HFF-Myc (cell line): ENCODE measurements at regions not wholly inside any gene's neighbourhood (a gene's known extent, or its start where the extent isn't known, plus 50 kb on each side); places are given as distances from the start of the nearest gene placed in this dataset.

Source experiments
- DNase-seq: peaks from one replicate; pipeline ENCODE4 v3.0.0-alpha.2; 2011; ENCODE audit warnings: low read depth; ENCODE audit errors: extremely low read depth
- H3K4me3 ChIP-seq: replicated peaks from 2 replicates; pipeline ENCODE4 v1.5.1; 2011; ENCODE audit warnings: low read depth, mild to moderate bottlenecking, control low read depth, low read length
- TF ChIP-seq, protein P1 (sequence below): IDR thresholded peaks from 2 replicates; pipeline ENCODE4 v1.5.1; 2012; ENCODE audit warnings: mild to moderate bottlenecking, low read depth, low read length, control low read depth; ENCODE audit errors: missing control alignments

DNA sequence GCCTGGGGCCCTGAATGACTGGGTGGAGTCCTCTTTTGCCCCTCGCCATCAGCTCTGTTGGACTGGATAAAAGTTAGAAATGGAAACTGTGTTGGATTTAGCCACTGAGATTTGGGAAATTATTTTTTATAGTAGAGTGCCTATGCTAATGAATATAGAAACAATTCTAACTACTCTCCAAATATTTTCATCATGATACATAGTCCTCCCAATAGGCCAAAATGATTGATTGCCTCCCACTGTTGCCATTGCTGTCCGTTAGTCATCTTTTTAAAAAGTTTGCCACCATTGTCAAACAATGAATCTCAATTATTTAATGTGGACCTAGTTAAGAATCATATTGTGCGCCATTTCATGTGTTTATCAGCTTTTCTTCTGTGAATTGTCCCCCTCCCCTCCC, 417.0 kb downstream of the GALR1 start:
- TF ChIP-seq, protein P1, sequence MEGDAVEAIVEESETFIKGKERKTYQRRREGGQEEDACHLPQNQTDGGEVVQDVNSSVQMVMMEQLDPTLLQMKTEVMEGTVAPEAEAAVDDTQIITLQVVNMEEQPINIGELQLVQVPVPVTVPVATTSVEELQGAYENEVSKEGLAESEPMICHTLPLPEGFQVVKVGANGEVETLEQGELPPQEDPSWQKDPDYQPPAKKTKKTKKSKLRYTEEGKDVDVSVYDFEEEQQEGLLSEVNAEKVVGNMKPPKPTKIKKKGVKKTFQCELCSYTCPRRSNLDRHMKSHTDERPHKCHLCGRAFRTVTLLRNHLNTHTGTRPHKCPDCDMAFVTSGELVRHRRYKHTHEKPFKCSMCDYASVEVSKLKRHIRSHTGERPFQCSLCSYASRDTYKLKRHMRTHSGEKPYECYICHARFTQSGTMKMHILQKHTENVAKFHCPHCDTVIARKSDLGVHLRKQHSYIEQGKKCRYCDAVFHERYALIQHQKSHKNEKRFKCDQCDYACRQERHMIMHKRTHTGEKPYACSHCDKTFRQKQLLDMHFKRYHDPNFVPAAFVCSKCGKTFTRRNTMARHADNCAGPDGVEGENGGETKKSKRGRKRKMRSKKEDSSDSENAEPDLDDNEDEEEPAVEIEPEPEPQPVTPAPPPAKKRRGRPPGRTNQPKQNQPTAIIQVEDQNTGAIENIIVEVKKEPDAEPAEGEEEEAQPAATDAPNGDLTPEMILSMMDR, result no peak
- no peak for DNase-seq
- H3K4me3 ChIP-seq, result no peak overlapping the region

DNA sequence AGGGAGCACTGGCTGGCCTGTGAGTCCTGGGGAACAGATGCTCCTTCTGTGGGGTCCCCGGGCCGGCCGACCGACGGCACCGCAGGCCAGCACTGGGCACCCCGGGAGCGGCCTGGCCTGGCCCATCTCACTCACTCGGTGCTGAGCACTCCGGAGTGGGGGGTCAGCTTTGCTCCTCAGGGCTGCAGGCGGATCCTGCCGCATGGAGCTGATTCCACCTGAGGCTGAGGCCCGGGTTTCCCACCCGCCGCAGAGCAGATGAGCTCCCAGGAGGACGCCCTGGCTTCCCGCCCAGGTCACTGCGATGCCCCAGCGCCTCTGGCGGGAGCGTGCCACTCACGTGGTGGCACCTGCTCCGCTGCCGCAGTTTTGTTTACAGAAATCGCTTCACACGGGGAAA, 418.6 kb downstream of the GALR1 start:
- H3K4me3 ChIP-seq, result no peak overlapping the region
- TF ChIP-seq, protein P1, result no peak
- no peak for DNase-seq

DNA sequence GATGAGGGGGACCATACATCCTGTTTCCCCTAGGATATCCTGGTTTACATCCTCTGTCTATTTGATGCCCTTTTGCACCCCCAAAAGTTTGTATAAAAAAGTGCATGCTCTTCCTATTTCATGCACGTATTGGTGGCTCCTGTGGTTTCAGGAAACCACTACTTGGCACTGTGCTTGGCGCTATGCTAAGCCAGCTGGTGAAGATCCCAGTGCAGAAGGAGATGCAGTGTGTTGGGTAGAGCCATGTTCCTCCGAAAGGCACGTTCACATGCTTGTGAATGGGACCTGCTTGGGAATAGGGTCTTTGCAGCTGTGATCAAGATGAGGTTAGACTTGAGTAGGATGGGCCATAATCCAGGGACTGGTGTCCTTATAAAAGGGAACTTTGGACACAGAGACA, 419.7 kb downstream of the GALR1 start:
- TF ChIP-seq, protein P1, result no peak
- no peak for DNase-seq
- H3K4me3 ChIP-seq, result no peak overlapping the region

DNA sequence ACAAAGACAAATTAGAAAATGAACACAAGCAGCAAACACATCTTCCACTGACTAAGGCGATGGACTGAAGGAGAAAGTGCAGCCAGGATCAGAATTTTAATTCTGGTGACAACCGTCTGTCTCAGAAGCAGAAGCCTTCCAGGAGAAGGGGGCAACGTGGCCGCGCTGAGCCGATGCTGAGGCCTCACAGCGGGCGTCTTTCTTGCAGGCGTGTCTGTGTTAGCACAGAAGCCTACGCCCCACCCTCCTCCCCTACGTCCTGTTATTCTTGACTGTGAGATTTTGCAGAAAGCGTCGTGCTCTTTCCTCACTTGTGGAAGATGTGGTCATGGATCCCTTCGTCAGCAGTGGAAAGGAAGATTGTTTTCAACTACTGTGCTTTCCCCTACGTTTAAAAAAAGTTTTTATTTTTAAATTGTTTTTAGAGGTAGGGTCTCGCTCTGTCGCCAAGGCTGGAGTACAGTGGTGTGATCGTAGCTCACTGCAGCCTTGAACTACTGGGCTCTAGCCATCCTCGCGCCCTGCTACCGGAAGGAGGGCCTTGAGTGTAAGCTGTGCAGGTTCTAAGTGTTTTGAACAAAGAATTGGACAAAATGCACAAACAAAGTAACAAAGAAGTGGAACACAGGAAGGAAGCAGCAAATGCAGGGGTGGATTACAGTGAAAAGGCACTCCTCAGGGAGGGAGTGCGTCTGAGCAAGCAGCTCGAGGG, 422.0 kb downstream of the GALR1 start:
- H3K4me3 ChIP-seq, result no peak overlapping the region
- DNase-seq, result no peak
- TF ChIP-seq, protein P1, result no peak

DNA sequence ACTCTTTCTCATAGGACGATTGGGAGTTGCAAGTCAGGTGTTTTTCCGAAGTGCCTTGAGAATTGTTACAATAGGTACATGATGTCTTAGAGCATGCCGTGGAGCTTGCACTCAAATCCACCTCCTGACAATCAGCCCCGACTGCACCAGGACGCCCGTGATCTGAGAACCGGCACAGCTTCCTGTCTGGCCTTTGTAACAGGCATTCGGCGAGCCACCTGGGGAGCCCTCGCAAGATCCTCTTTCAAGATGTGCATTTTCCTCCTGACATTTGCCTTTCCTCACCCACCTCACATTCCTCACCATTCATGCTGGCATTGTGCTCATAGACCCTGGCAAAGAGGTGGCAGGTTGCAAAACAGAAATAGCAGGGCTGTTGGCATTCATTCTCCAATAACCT, 427.3 kb downstream of the GALR1 start:
- H3K4me3 ChIP-seq, result no peak overlapping the region
- DNase-seq, result no peak
- TF ChIP-seq, protein P1, result no peak

DNA sequence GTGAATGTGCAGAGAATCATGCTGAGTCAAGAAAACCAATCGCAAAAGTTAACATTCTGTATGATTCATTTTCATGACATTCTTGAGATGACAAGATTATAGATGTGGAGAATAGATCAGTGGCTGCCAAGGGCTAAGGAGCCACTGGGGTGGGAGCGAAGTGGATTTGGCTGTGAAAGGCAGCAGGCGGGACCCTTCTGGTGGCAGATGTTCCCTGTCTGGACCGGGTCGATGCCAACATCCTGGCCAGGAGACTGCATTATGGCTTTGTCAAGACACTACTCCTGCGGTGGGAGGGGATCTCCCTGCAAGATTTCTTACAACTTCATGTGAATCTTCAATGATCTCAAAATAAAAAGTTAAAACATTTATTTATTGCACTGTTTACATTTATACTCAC, 427.9 kb downstream of the GALR1 start:
- no peak overlapping the region for H3K4me3 ChIP-seq
- no peak for DNase-seq
- TF ChIP-seq, protein P1, result no peak

DNA sequence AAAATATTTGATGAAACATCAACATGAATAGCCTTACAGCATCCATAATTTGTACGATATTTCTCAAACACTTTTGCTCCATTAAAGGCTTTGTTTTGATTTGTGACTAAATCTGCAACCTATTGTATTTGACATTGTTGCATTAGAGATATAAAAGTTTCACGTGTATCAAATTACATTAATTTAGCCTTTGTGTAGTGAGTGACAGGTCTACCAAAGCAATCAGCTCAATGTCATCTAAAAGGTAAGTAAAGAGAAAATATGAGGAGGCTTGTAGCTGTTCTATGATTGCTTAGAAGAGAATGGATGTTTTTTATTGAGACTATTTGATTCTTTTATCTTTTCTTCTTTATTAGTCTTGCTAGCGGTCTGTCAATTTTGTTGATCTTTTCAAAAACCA, 430.2 kb downstream of the GALR1 start:
- DNase-seq, result no peak
- TF ChIP-seq, protein P1, result no peak
- no peak overlapping the region for H3K4me3 ChIP-seq
